B cell (primary cell): ENCODE measurements at regions not wholly inside any gene's neighbourhood (a gene's known extent, or its start where the extent isn't known, plus 50 kb on each side); places are given as distances from the start of the nearest gene placed in this dataset.

Experiments
- ATAC-seq: fragments of 200-7000 bp; cut with Tn5 transposase; one replicate; pipeline ENCODE4 v1.10.0; 2021; ENCODE audit warnings: low read depth, mild to moderate bottlenecking, moderate number of reproducible peaks, moderate library complexity
- CTCF ChIA-PET: fragments of 350-600 bp; sonication (Branson Sonifier 250); formaldehyde crosslinking; loops from one replicate; lab custom pipeline; 2021; ENCODE audit warnings: antibody characterized with exemption, inconsistent platforms; lab: Charles Lee
- POLR2A ChIA-PET: fragments of 350-600 bp; sonication (Branson Sonifier 250); formaldehyde crosslinking; loops from one replicate; lab custom pipeline; 2021; ENCODE audit warnings: antibody characterized with exemption; lab: Charles Lee
- DNase-seq: peaks from one replicate; pipeline ENCODE4 v3.0.0; 2013
- H2AFZ ChIP-seq: 2 replicates; pipeline ENCODE4 v1.6.1; 2012; ENCODE audit warnings: mild to moderate bottlenecking, low read depth, low read length; ENCODE audit not compliant: insufficient read depth, poor library complexity, severe bottlenecking
- H3K27ac ChIP-seq, 2 donors: 1 replicate in 1 of 2; 2 replicates in 1 of 2; pipeline ENCODE4 v1.5.1; 2012 to 2013; ENCODE audit warnings: low read length in 2 of 2, mild to moderate bottlenecking in 2 of 2, moderate library complexity in 1 of 2
- H3K27me3 ChIP-seq, 4 experiments: fragments of 200-600 bp in 1 of 4; sonication (generic) in 1 of 4; replicated peaks in 1 of 4; 1 replicate in 2 of 4; 2 replicates in 2 of 4; pipeline versions ENCODE4 v1.6.1 to v1.7.0; 2013 to 2016; ENCODE audit warnings: low read length in 3 of 4, mild to moderate bottlenecking in 2 of 4, mixed read lengths in 1 of 4, moderate library complexity in 1 of 4; ENCODE audit not compliant: insufficient read depth in 4 of 4, control insufficient read depth in 3 of 4; ENCODE audit errors: control extremely low read depth in 1 of 4
- H3K36me3 ChIP-seq, 2 experiments: replicated peaks in 1 of 2; 1 replicate in 1 of 2; 2 replicates in 1 of 2; pipeline versions ENCODE4 v1.6.1 to v1.7.1; 2013; ENCODE audit warnings: low read length in 1 of 2; ENCODE audit not compliant: insufficient read depth in 2 of 2, control insufficient read depth in 1 of 2; ENCODE audit errors: control extremely low read depth in 1 of 2, extremely low read depth in 1 of 2
- H3K4me1 ChIP-seq, 2 donors: fragments of 200-600 bp in 1 of 2; sonication (generic) in 1 of 2; 1 replicate in 1 of 2; 2 replicates in 1 of 2; pipeline versions ENCODE4 v1.5.1 to v1.6.1; 2013 to 2017; ENCODE audit warnings: low read length in 2 of 2; ENCODE audit not compliant: control insufficient read depth in 2 of 2, insufficient read depth in 2 of 2
- H3K4me2 ChIP-seq: replicated peaks from 2 replicates; pipeline ENCODE3; 2012; ENCODE audit warnings: mild to moderate bottlenecking, low read depth, low read length; ENCODE audit not compliant: poor library complexity, severe bottlenecking
- H3K4me3 ChIP-seq, 5 experiments: fragments of 200-600 bp in 1 of 5; sonication (generic) in 1 of 5; 1 replicate in 3 of 5; 2 replicates in 2 of 5; pipeline versions ENCODE4 v1.5.1 to v1.7.0; 2011 to 2016; ENCODE audit warnings: low read length in 4 of 5, mild to moderate bottlenecking in 4 of 5, low read depth in 2 of 5, control low read depth in 1 of 5, moderate library complexity in 1 of 5; ENCODE audit not compliant: insufficient read depth in 1 of 5; ENCODE audit errors: control extremely low read depth in 1 of 5, extremely low read depth in 1 of 5
- H3K79me2 ChIP-seq: fragments of 200-600 bp; sonication (generic); one replicate; pipeline ENCODE4 v1.6.0; 2016; ENCODE audit warnings: low read length; ENCODE audit not compliant: control insufficient read depth, insufficient read depth
- H3K9ac ChIP-seq: fragments of 200-600 bp; sonication (generic); 2 replicates; pipeline ENCODE4 v1.6.1; 2017; ENCODE audit warnings: mild to moderate bottlenecking, low read length, moderate library complexity
- H3K9me3 ChIP-seq, 3 donors: one replicate each; pipeline versions ENCODE4 v1.6.1 to v1.7.1; 2013; ENCODE audit warnings: low read length in 2 of 3; ENCODE audit not compliant: control insufficient read depth in 2 of 3, insufficient read depth in 1 of 3; ENCODE audit errors: control extremely low read depth in 1 of 3
- H4K20me1 ChIP-seq: 2 replicates; pipeline ENCODE4 v1.6.0; 2012; ENCODE audit warnings: mild to moderate bottlenecking, low read length; ENCODE audit not compliant: insufficient read depth, control insufficient read depth, poor library complexity, severe bottlenecking
- H3K27ac Mint-ChIP-seq: one replicate; pipeline ENCODE4 v1.8.0; 2021; ENCODE audit warnings: mixed read lengths
- H3K27me3 Mint-ChIP-seq: one replicate; pipeline ENCODE4 v1.8.0; 2021; ENCODE audit warnings: mixed read lengths
- H3K4me1 Mint-ChIP-seq: one replicate; pipeline ENCODE4 v1.8.0; 2021; ENCODE audit warnings: mixed read lengths
- H3K4me3 Mint-ChIP-seq: one replicate; pipeline ENCODE4 v1.8.0; 2021; ENCODE audit warnings: mixed read lengths
- H3K9me3 Mint-ChIP-seq: one replicate; pipeline ENCODE4 v1.8.0; 2022; ENCODE audit warnings: mixed read lengths; ENCODE audit not compliant: insufficient read depth
- EZH2 ChIP-seq: IDR thresholded peaks from 2 replicates; pipeline ENCODE4 v1.6.1; 2012; ENCODE audit warnings: borderline replicate concordance, low read depth, mild to moderate bottlenecking, moderate library complexity, low read length; ENCODE audit not compliant: insufficient read depth, poor library complexity, severe bottlenecking
- WGBS: methylation state at CpG from one replicate; pipeline ENCODE4 v1.1.5; 2013; ENCODE audit warnings: missing lambda C conversion rate; ENCODE audit not compliant: insufficient coverage; 5-methylcytosine and 5-hydroxymethylcytosine counted together
- intact Hi-C: fragments of 100-400 bp; cut with micrococcal nuclease; formaldehyde crosslinking; loops from one replicate; pipeline ENCODE4 v1.10.0; 2022
- TF ChIP-seq, protein P1 (sequence below): fragments of 200-600 bp; IDR thresholded peaks from one replicate; pipeline ENCODE4 v1.8.0; 2022; ENCODE audit warnings: antibody characterized with exemption, mild to moderate bottlenecking

GRCh38 chr11:43238341-43238740, 73.5 kb upstream of the API5 start:
- Histone ChIP-seq H3K4me1 (no peaks in the 10 kb centered on the region), H3K9ac (no peak overlapping the region), H3K4me2 (no peak overlapping the region), H4K20me1 (no peaks in the 10 kb centered on the region), H3K36me3 (no peaks in the 10 kb centered on the region), H3K27me3 (no peaks in the 10 kb centered on the region), H3K79me2 (no peaks in the 10 kb centered on the region), H2AFZ (no peak overlapping the region), H3K27ac (no peak overlapping the region), H3K4me3 (no peak overlapping the region), H3K9me3 (no peaks in the 10 kb centered on the region)
- no CpG with 5 or more reads among the region's 3 CpGs for WGBS
- intact Hi-C loops = no loop called here
- Mint-ChIP-seq H3K9me3 (peaks cover 2% of the 10 kb centered on the region), H3K4me1 (no peaks in the 10 kb centered on the region), H3K27me3 (no peaks in the 10 kb centered on the region), H3K4me3 (no peak overlapping the region), H3K27ac (no peak overlapping the region)
- ATAC-seq (no peak), DNase-seq (no peak)
- CTCF ChIA-PET = no interaction called here
- TF ChIP-seq EZH2 = no peak
- TF ChIP-seq, protein P1, sequence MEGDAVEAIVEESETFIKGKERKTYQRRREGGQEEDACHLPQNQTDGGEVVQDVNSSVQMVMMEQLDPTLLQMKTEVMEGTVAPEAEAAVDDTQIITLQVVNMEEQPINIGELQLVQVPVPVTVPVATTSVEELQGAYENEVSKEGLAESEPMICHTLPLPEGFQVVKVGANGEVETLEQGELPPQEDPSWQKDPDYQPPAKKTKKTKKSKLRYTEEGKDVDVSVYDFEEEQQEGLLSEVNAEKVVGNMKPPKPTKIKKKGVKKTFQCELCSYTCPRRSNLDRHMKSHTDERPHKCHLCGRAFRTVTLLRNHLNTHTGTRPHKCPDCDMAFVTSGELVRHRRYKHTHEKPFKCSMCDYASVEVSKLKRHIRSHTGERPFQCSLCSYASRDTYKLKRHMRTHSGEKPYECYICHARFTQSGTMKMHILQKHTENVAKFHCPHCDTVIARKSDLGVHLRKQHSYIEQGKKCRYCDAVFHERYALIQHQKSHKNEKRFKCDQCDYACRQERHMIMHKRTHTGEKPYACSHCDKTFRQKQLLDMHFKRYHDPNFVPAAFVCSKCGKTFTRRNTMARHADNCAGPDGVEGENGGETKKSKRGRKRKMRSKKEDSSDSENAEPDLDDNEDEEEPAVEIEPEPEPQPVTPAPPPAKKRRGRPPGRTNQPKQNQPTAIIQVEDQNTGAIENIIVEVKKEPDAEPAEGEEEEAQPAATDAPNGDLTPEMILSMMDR = no peak
- POLR2A ChIA-PET = no interaction called here

GRCh38 chr11:43239791-43240190, 72.0 kb upstream of the API5 start:
- ChIA-PET POLR2A (no interaction called here), CTCF (no interaction called here)
- Mint-ChIP-seq H3K4me1 (no peaks in the 10 kb centered on the region), H3K27me3 (no peaks in the 10 kb centered on the region), H3K27ac (no peak overlapping the region), H3K4me3 (no peak overlapping the region), H3K9me3 (peaks cover 2% of the 10 kb centered on the region)
- Histone ChIP-seq H3K79me2 (no peaks in the 10 kb centered on the region), H3K4me2 (no peak overlapping the region), H4K20me1 (no peaks in the 10 kb centered on the region), H3K27ac (no peak overlapping the region), H3K9me3 (no peaks in the 10 kb centered on the region), H3K4me1 (no peaks in the 10 kb centered on the region), H2AFZ (no peak overlapping the region), H3K27me3 (no peaks in the 10 kb centered on the region), H3K4me3 (no peak overlapping the region), H3K9ac (no peak overlapping the region), H3K36me3 (no peaks in the 10 kb centered on the region)
- no peak for TF ChIP-seq EZH2
- TF ChIP-seq, protein P1 = no peak
- no CpG with 5 or more reads among the region's 3 CpGs for WGBS
- no peak for ATAC-seq
- intact Hi-C loops = no loop called here
- no peak for DNase-seq
